Body of pancreas (tissue), 4 donors: ENCODE measurements at regions not wholly inside any gene's neighbourhood (a gene's known extent, or its start where the extent isn't known, plus 50 kb on each side); places are given as distances from the start of the nearest gene placed in this dataset.

Experiments used
- POLR2A ChIP-seq, 3 donors: fragments of 450-650 bp; IDR thresholded peaks; one replicate each; pipeline ENCODE4 v1.6.1; 2016; ENCODE audit warnings: antibody characterized with exemption in 3 of 3, mild to moderate bottlenecking in 2 of 3
- TF ChIP-seq, protein P1 (sequence below), 7 experiments: fragments of 450-650 bp in 4 of 7; fragments of 200-600 bp in 3 of 7; sonication (generic) in 3 of 7; IDR thresholded peaks; one replicate each; pipeline ENCODE4 v1.5.1; 2016 to 2019; ENCODE audit warnings: antibody characterized with exemption in 7 of 7

DNA sequence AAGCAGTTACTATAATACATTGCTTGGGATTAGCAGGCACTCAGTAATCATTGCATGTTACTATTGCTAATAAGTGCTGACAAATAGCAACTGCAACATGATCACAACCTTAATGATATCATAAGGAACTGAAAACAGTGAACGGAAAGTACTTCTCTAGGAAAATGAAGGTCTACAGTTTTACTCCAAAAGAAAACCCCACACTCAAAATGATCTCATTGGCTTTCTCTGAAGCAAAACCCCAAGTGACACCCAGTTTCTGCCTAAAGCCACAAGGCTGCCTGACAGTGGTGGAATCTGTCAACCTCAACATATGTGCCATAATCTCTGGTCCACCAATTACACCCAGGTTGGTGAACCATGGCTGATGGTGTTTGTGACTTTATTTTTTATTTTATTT, 137.6 kb downstream of the PTGER3 start:
- TF ChIP-seq, protein P1, sequence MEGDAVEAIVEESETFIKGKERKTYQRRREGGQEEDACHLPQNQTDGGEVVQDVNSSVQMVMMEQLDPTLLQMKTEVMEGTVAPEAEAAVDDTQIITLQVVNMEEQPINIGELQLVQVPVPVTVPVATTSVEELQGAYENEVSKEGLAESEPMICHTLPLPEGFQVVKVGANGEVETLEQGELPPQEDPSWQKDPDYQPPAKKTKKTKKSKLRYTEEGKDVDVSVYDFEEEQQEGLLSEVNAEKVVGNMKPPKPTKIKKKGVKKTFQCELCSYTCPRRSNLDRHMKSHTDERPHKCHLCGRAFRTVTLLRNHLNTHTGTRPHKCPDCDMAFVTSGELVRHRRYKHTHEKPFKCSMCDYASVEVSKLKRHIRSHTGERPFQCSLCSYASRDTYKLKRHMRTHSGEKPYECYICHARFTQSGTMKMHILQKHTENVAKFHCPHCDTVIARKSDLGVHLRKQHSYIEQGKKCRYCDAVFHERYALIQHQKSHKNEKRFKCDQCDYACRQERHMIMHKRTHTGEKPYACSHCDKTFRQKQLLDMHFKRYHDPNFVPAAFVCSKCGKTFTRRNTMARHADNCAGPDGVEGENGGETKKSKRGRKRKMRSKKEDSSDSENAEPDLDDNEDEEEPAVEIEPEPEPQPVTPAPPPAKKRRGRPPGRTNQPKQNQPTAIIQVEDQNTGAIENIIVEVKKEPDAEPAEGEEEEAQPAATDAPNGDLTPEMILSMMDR (IDR thresholded peaks at IDR 0.05), result no peak
- TF ChIP-seq POLR2A (IDR thresholded peaks at IDR 0.05), result no peak
